Vagina (tissue), 2 donors: ENCODE measurements at regions not wholly inside any gene's neighbourhood (a gene's known extent, or its start where the extent isn't known, plus 50 kb on each side); places are given as distances from the start of the nearest gene placed in this dataset.

Source experiments
- DNase-seq, 2 donors: peaks; one replicate each; pipeline ENCODE4 v3.0.0-alpha.2; 2017; ENCODE audit errors: extremely low spot score in 2 of 2
- H3K27ac ChIP-seq: fragments of 200-600 bp; sonication (generic); one replicate; pipeline ENCODE4 v1.5.1; 2019
- H3K27me3 ChIP-seq: fragments of 200-600 bp; sonication (generic); one replicate; pipeline ENCODE4 v1.5.1; 2019
- H3K36me3 ChIP-seq, 2 donors: fragments of 200-600 bp; sonication (generic); one replicate each; pipeline ENCODE4 v1.5.1; 2017 to 2019
- H3K4me1 ChIP-seq: fragments of 200-600 bp; sonication (generic); one replicate; pipeline ENCODE4 v1.5.1; 2019
- H3K4me3 ChIP-seq, 2 donors: fragments of 200-600 bp; sonication (generic); 1 replicate in 1 of 2; 2 replicates in 1 of 2; pipeline ENCODE4 v1.5.1; 2016 to 2019
- H3K9me3 ChIP-seq: fragments of 200-600 bp; sonication (generic); one replicate; pipeline ENCODE4 v1.5.1; 2019
- POLR2A ChIP-seq, 2 donors: fragments of 450-650 bp; IDR thresholded peaks; one replicate each; pipeline ENCODE4 v1.6.1; 2017; ENCODE audit warnings: antibody characterized with exemption in 2 of 2, mild to moderate bottlenecking in 2 of 2, moderate library complexity in 2 of 2
- POLR2AphosphoS5 ChIP-seq, 2 donors: sonication (generic); formaldehyde crosslinking; IDR thresholded peaks; one replicate each; pipeline ENCODE4 v1.9.0; 2017; ENCODE audit warnings: antibody characterized with exemption in 2 of 2, mild to moderate bottlenecking in 2 of 2, low read depth in 1 of 2; ENCODE audit not compliant: insufficient read depth in 1 of 2
- intact Hi-C: fragments of 100-400 bp; cut with DNase I; formaldehyde crosslinking; loops from one replicate; pipeline ENCODE4 v1.15.1; 2023
- TF ChIP-seq, protein P1 (sequence below), 3 experiments: fragments of 450-650 bp in 2 of 3; fragments of 200-600 bp in 1 of 3; sonication (generic) in 1 of 3; IDR thresholded peaks; one replicate each; pipeline ENCODE4 v1.5.1; 2017 to 2019; ENCODE audit warnings: antibody characterized with exemption in 3 of 3, mild to moderate bottlenecking in 2 of 3, moderate library complexity in 2 of 3

DNA sequence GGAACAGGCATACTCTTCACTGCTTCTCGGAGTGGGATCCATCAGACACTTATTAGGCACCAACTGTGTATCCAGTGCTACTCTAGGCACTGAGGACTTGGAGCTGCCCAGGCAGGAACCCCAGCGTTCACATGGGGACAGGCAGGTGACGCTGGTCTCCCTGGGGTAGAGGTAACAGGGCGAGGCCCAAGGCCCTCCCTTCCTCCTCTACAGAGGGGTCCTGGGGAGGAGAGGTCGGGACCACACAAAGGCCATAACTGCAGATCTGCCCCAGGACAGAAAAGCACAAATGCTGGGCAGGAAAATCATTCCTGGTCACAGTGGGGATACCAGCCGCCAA is 262.2 kb downstream of the BRD1 start:
- Histone ChIP-seq H3K27me3 (no peaks in the 10 kb centered on the region), H3K4me1 (no peaks in the 10 kb centered on the region), H3K4me3 (no peak overlapping the region), H3K27ac (no peak overlapping the region), H3K9me3 (no peaks in the 10 kb centered on the region), H3K36me3 (no peaks in the 10 kb centered on the region)
- DNase-seq, result no peak
- intact Hi-C loops, result no loop called here
- TF ChIP-seq, protein P1, sequence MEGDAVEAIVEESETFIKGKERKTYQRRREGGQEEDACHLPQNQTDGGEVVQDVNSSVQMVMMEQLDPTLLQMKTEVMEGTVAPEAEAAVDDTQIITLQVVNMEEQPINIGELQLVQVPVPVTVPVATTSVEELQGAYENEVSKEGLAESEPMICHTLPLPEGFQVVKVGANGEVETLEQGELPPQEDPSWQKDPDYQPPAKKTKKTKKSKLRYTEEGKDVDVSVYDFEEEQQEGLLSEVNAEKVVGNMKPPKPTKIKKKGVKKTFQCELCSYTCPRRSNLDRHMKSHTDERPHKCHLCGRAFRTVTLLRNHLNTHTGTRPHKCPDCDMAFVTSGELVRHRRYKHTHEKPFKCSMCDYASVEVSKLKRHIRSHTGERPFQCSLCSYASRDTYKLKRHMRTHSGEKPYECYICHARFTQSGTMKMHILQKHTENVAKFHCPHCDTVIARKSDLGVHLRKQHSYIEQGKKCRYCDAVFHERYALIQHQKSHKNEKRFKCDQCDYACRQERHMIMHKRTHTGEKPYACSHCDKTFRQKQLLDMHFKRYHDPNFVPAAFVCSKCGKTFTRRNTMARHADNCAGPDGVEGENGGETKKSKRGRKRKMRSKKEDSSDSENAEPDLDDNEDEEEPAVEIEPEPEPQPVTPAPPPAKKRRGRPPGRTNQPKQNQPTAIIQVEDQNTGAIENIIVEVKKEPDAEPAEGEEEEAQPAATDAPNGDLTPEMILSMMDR (IDR thresholded peaks at IDR 0.05), result no peak
- TF ChIP-seq POLR2AphosphoS5 (IDR thresholded peaks at IDR 0.05; ENCODE audit: insufficient read depth in 1 of 2, low read depth in 1 of 2) (no peak), POLR2A (IDR thresholded peaks at IDR 0.05) (no peak)

DNA sequence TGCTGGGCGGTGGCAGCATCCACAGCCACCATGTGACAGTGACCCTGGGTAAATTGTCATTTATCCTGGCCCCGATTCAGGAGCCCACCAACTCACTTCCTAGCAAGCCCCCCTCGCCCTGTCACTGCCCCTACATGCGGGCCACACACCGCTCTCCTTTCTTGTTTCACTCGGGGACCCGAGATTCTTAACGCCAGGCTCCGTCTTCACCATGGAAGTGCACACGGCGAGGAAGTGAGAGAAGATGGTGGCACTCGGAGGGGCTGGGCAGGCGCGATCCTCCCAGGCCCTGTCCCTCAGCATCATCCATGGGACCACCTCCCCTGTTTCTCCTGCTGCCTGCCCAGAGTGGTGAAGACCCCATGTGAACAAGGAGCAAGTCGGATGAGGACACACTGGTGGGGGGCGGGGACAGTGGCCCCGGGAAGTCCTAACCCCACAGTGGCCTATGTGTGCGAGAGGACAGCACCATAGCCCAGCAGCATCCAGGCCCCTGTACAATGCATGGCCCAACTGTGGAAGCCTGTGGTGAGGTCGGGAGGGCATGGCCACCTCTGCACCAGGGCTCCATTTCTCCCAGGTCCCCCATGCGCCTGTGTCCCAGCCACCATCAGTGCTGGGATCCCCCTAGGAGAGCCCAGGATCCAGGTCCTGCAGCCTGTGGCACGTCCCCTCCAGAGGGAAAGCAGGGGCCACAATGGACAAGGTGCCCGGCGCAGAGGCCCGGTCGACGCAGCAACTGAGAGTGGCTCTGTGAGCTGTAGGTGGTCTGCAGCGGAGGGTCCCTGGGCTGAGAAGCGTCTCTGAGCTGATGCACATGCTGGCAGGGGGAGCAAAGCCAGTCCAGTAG is 262.8 kb downstream of the BRD1 start:
- H3K36me3 ChIP-seq, result no peaks in the 10 kb centered on the region
- no peak overlapping the region for H3K4me3 ChIP-seq
- H3K9me3 ChIP-seq, result no peaks in the 10 kb centered on the region
- no peak overlapping the region for H3K27ac ChIP-seq
- H3K27me3 ChIP-seq, result no peaks in the 10 kb centered on the region
- no peak for DNase-seq
- intact Hi-C loops, result no loop called here
- H3K4me1 ChIP-seq, result no peaks in the 10 kb centered on the region
- TF ChIP-seq, protein P1 (IDR thresholded peaks at IDR 0.05), result no peak
- TF ChIP-seq POLR2AphosphoS5 (IDR thresholded peaks at IDR 0.05; ENCODE audit: insufficient read depth in 1 of 2, low read depth in 1 of 2) (no peak), POLR2A (IDR thresholded peaks at IDR 0.05) (no peak)

DNA sequence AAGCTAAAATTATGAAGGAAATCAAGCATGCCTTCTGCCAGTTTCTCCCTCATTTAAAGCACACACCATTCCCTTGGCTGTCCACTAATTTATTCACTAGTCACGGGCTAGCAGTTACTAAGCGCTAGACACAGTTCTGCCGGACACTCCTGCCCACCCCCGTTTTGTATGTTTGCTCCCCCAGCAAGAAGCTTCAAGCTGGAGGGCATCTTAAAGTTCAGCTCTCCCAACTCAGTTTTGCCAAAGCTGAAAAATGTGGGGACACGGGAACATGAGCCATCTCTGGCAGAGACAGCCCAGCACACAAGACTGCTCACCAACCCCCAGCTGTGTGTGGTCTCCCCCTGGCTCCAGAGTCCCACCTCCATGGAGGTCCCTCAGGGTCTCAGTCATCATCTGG is 263.6 kb downstream of the BRD1 start:
- TF ChIP-seq POLR2A (IDR thresholded peaks at IDR 0.05) (no peak), POLR2AphosphoS5 (IDR thresholded peaks at IDR 0.05; ENCODE audit: insufficient read depth in 1 of 2, low read depth in 1 of 2) (no peak)
- TF ChIP-seq, protein P1 (IDR thresholded peaks at IDR 0.05), result no peak
- no peak for DNase-seq
- intact Hi-C loops, result no loop called here

DNA sequence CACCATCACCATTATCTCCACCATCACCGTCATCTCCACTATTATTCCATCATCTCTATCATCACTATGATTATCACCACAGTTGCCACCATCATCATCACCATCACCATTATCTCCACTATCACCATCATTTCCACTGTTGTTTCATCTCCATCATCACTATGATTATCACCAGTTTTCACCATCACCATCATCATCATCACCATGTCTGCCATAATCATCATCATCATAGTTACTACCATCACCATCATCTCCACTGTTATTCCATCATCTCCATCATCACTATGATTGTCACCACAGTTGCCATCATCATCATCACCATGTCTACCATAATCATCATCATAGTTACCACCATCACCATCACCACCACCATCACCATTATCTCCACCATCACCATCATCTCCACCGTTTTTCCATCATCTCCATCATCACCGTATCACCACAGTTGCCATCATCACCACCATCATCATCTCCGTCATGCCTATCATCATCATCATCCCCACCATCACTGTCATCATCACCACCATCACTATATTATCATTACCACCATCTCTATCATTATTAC is 264.9 kb downstream of the BRD1 start:
- Histone ChIP-seq H3K27me3 (no peaks in the 10 kb centered on the region), H3K36me3 (no peaks in the 10 kb centered on the region), H3K9me3 (no peaks in the 10 kb centered on the region), H3K4me3 (no peak overlapping the region), H3K4me1 (no peaks in the 10 kb centered on the region), H3K27ac (no peak overlapping the region)
- no peak for DNase-seq
- TF ChIP-seq POLR2A (IDR thresholded peaks at IDR 0.05) (no peak), POLR2AphosphoS5 (IDR thresholded peaks at IDR 0.05; ENCODE audit: insufficient read depth in 1 of 2, low read depth in 1 of 2) (no peak)
- TF ChIP-seq, protein P1 (IDR thresholded peaks at IDR 0.05), result no peak
- intact Hi-C loops, result no loop called here

More for the DNA sequence above, 263.6 kb downstream of the BRD1 start:
- H3K36me3 ChIP-seq, result no peaks in the 10 kb centered on the region
- H3K27me3 ChIP-seq, result no peaks in the 10 kb centered on the region
- no peak overlapping the region for H3K27ac ChIP-seq
- H3K9me3 ChIP-seq, result no peaks in the 10 kb centered on the region
- H3K4me1 ChIP-seq, result no peaks in the 10 kb centered on the region
- no peak overlapping the region for H3K4me3 ChIP-seq

DNA sequence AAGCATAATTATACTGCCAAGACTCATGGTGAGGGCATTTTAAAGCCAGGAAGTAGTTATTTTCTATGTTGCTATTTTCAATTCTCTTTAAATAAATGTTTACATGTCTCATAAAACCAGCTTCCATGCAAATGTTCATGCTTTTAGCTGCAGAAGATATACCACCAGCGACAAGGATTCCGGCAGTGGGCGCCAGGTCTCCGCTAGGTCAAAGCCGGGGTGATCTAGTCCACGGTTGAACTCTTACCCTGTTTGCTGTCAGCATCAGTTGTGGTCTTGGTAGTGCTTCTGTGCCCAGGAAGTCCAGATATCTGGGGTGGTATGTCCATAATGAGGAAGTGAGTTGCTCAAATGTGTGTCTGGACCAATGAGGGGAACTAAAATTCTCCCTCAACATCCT is 265.7 kb downstream of the BRD1 start:
- Histone ChIP-seq H3K9me3 (no peaks in the 10 kb centered on the region), H3K27me3 (no peaks in the 10 kb centered on the region), H3K4me1 (no peaks in the 10 kb centered on the region), H3K27ac (no peak overlapping the region), H3K4me3 (no peak overlapping the region), H3K36me3 (no peaks in the 10 kb centered on the region)
- intact Hi-C loops, result no loop called here
- no peak for DNase-seq
- TF ChIP-seq POLR2AphosphoS5 (IDR thresholded peaks at IDR 0.05; ENCODE audit: insufficient read depth in 1 of 2, low read depth in 1 of 2) (no peak), POLR2A (IDR thresholded peaks at IDR 0.05) (no peak)
- TF ChIP-seq, protein P1 (IDR thresholded peaks at IDR 0.05), result no peak
